ENCODE measurements at regions not wholly inside any gene's neighbourhood (a gene's known extent, or its start where the extent isn't known, plus 50 kb on each side); places are given as distances from the start of the nearest gene placed in this dataset.

- Histone ChIP-seq H3K36me3 (no peaks in the 10 kb centered on the region), H3K27me3 (peaks cover 0 to 11% (median 0%) of the 10 kb centered on the region in 3 donors), H3K27ac (no peak overlapping the region), H3K4me1 (no peaks in the 10 kb centered on the region), H3K4me3 (no peak overlapping the region), H3K9me3 (no peaks in the 10 kb centered on the region)
- WGBS, 5 donors = 61 to 79% (median 70%) methylated on average over 4 of the region's 4 CpGs
- DNase-seq = no peak
- intact Hi-C loops (cut with DNase I; ENCODE audit: low total_unique reads) = no loop called here
- TF ChIP-seq CTCF (IDR thresholded peaks at IDR 0.05) (no peak), POLR2AphosphoS5 (IDR thresholded peaks at IDR 0.05) (no peak)
These were observed 275.6 kb downstream of the SNX10 start for GRCh38 chr7:26567266-26567665.

DNA sequence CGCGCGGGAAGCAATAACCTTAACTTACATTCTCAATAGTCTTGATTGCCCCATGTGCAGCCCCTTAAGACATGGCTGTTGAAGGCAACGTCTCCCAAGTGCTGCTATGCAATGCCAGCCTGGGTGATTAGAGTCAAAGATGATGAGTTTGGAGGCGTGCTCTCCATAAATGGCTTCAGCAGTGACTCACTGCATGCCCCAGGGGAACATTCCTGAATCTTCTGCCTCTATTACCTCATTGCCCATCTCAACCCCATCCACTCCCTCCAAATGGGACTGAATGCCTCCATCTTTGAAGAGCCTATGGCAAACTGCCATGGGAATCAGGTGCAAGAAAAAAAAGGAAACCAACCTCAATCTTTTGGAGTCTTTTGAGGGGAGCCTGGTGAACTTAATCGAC lies 282.8 kb downstream of the SNX10 start:
- intact Hi-C loops (cut with DNase I; ENCODE audit: low total_unique reads) = no loop called here
- Histone ChIP-seq H3K27ac (no peak overlapping the region), H3K36me3 (no peaks in the 10 kb centered on the region), H3K4me1 (no peaks in the 10 kb centered on the region), H3K4me3 (no peak overlapping the region), H3K9me3 (no peaks in the 10 kb centered on the region), H3K27me3 (peaks cover 0 to 6% (median 0%) of the 10 kb centered on the region in 3 donors)
- DNase-seq = no peak
- no peak for TF ChIP-seq POLR2AphosphoS5 (IDR thresholded peaks at IDR 0.05)
- no peak for TF ChIP-seq EP300 (IDR thresholded peaks at IDR 0.05)
- 86 to 89% (median 87%) methylated on average over 6 of the region's 6 CpGs for WGBS, 5 donors

DNA sequence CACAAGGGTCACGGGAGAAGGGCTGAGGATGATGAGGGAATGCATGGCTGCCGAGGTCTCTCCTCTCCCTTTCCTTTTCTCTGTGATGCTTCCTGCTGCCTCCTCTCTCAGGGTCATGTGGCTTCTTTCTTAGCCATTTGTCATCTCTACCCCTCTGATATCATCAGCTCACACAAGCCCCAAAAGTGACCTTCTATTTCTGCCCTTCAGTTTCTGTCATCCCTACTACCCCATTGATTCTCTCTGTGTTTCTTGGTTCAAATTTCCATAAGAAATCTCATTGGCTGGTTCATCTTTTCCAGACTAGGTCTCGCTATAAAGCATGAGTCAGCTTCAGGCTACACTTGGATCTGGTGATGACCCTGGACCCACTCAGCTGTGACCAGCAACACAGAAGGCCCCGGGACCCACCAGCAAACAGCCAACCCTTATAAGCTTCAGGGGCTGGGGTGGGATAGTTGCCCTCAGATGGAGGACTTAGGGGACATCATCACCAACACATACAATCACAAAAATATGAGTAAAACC lies 284.3 kb downstream of the SKAP2 start:
- no peak for DNase-seq
- Histone ChIP-seq H3K4me3 (no peak overlapping the region), H3K27ac (no peak overlapping the region), H3K36me3 (no peaks in the 10 kb centered on the region), H3K4me1 (no peaks in the 10 kb centered on the region), H3K27me3 (peaks cover 0 to 10% (median 0%) of the 10 kb centered on the region in 3 donors), H3K9me3 (no peaks in the 10 kb centered on the region)
- 74 to 97% (median 89%) methylated on average over 4 of the region's 4 CpGs for WGBS, 5 donors
- intact Hi-C loops (cut with DNase I; ENCODE audit: low total_unique reads) = no loop called here
- no peak for TF ChIP-seq EP300 (IDR thresholded peaks at IDR 0.05)
- TF ChIP-seq POLR2AphosphoS5 (IDR thresholded peaks at IDR 0.05) = no peak
- TF ChIP-seq POLR2A (IDR thresholded peaks at IDR 0.05) = no peak
- no peak for TF ChIP-seq CTCF (IDR thresholded peaks at IDR 0.05)

GRCh38 chr7:26580711-26581110 lies 283.7 kb downstream of the SKAP2 start:
- H3K27ac ChIP-seq = no peak overlapping the region
- no peak for TF ChIP-seq POLR2A (IDR thresholded peaks at IDR 0.05)
- no peak for TF ChIP-seq POLR2AphosphoS5 (IDR thresholded peaks at IDR 0.05)
- TF ChIP-seq EP300 (IDR thresholded peaks at IDR 0.05) = no peak
- no peak for TF ChIP-seq CTCF (IDR thresholded peaks at IDR 0.05)
- H3K27me3 ChIP-seq = peaks cover 0 to 10% (median 0%) of the 10 kb centered on the region in 3 donors
- no peaks in the 10 kb centered on the region for H3K9me3 ChIP-seq
- no peaks in the 10 kb centered on the region for H3K36me3 ChIP-seq
- no peak for DNase-seq
- intact Hi-C loops (cut with DNase I; ENCODE audit: low total_unique reads) = no loop called here
- no peaks in the 10 kb centered on the region for H3K4me1 ChIP-seq
- H3K4me3 ChIP-seq = no peak overlapping the region
- 77 to 93% (median 86%) methylated on average over 4 of the region's 4 CpGs for WGBS, 5 donors

DNA sequence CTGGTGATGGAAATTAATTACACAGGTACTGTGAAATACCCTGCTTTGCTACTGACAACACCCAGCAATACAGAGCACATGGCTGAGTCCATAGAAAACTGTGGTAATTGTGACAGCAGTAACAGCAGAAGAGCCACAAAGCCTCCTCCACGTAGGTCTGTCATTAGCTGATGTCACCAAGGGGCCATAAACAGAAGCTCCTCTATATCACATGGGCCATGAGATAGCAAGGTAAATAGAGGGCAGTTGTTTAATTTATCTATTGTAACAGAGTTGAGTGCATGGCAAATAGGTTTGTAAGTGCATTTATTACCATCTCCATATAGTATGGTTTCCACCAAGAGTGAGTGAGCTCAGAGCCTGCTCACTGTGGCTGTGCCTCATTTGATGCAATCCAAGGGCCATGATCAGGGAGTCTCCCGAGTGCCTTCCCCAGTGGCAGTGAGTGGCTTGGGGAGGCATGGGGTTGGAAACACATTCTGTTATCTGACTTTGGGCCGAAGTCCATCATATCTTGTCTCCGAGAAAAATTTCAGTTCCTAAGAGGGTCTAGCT lies 281.2 kb downstream of the SKAP2 start:
- Histone ChIP-seq H3K4me3 (no peak overlapping the region), H3K9me3 (no peaks in the 10 kb centered on the region), H3K27ac (no peak overlapping the region), H3K27me3 (peaks cover 0 to 14% (median 0%) of the 10 kb centered on the region in 3 donors), H3K36me3 (no peaks in the 10 kb centered on the region), H3K4me1 (no peaks in the 10 kb centered on the region)
- no peak for DNase-seq
- TF ChIP-seq POLR2AphosphoS5 (IDR thresholded peaks at IDR 0.05) = no peak
- no peak for TF ChIP-seq EP300 (IDR thresholded peaks at IDR 0.05)
- no peak for TF ChIP-seq POLR2A (IDR thresholded peaks at IDR 0.05)
- TF ChIP-seq CTCF (IDR thresholded peaks at IDR 0.05) = no peak
- intact Hi-C loops (cut with DNase I; ENCODE audit: low total_unique reads) = no loop called here
- WGBS, 5 donors = 76 to 89% (median 78%) methylated on average over 4 of the region's 4 CpGs

All from stomach (tissue), 8 donors.